NCI-H1417 treated with DMSO at 0.1 percent for 48 hours (cell line): ENCODE measurements at regions not wholly inside any gene's neighbourhood (a gene's known extent, or its start where the extent isn't known, plus 50 kb on each side); places are given as distances from the start of the nearest gene placed in this dataset.
"Not testable (repeated sequence)": the region's sequence is repeated elsewhere in the genome, so short reads cannot be mapped to it uniquely, and the experiment has no call there.

Experiments used
- DNase-seq: peaks from one replicate; lab custom pipeline; 2025; lab: John Stamatoyannopoulos, UW

GRCh38 chr18:38576916-38577315 is 1011.3 kb upstream of the CELF4 start:
- no peak for DNase-seq

GRCh38 chr18:38576349-38576748 is 1010.8 kb upstream of the CELF4 start:
- DNase-seq: no peak

- DNase-seq: no peak
Measured at GRCh38 chr18:38575648-38576047, 1010.0 kb upstream of the CELF4 start.

GRCh38 chr18:38575023-38575422 is 1009.4 kb upstream of the CELF4 start:
- no peak for DNase-seq

- DNase-seq: peak; percentile 72
Measured at GRCh38 chr18:38572554-38573111, 1007.0 kb upstream of the CELF4 start.

- DNase-seq: no peak
Measured at GRCh38 chr18:38571651-38572050, 1006.1 kb upstream of the CELF4 start.

- no peak for DNase-seq
Measured at GRCh38 chr18:38565513-38565912, 999.9 kb upstream of the CELF4 start.

GRCh38 chr18:38563396-38563980 is 997.9 kb upstream of the CELF4 start:
- DNase-seq: no peak

- DNase-seq: no peak
Measured at GRCh38 chr18:38557006-38557405, 991.4 kb upstream of the CELF4 start.

- no peak for DNase-seq
Measured at GRCh38 chr18:38552732-38553321, 987.2 kb upstream of the CELF4 start.

- DNase-seq: no peak
Measured at GRCh38 chr18:38551881-38552280, 986.3 kb upstream of the CELF4 start.

GRCh38 chr18:38545071-38545470 is 979.5 kb upstream of the CELF4 start:
- DNase-seq: no peak

- DNase-seq: no peak
Measured at GRCh38 chr18:38539856-38540255, 974.3 kb upstream of the CELF4 start.

GRCh38 chr18:38539371-38539770 is 973.8 kb upstream of the CELF4 start:
- DNase-seq: no peak

- no peak for DNase-seq
Measured at GRCh38 chr18:38534073-38534472, 968.5 kb upstream of the CELF4 start.

- DNase-seq: no peak
Measured at GRCh38 chr18:38526922-38527321, 961.3 kb upstream of the CELF4 start.

- DNase-seq: no peak
Measured at GRCh38 chr18:38525039-38525438, 959.4 kb upstream of the CELF4 start.

GRCh38 chr18:38520786-38521185 is 955.2 kb upstream of the CELF4 start:
- DNase-seq: no peak

- DNase-seq: no peak
Measured at GRCh38 chr18:38502539-38502938, 936.9 kb upstream of the CELF4 start.

- DNase-seq: no peak
Measured at GRCh38 chr18:38497266-38497665, 931.7 kb upstream of the CELF4 start.

- DNase-seq: no peak
Measured at GRCh38 chr18:38496222-38496793, 930.7 kb upstream of the CELF4 start.

GRCh38 chr18:38494065-38494464 is 928.5 kb upstream of the CELF4 start:
- no peak for DNase-seq

GRCh38 chr18:38491195-38491594 is 925.6 kb upstream of the CELF4 start:
- no peak for DNase-seq

GRCh38 chr18:38489721-38490120 is 924.1 kb upstream of the CELF4 start:
- not testable (repeated sequence) for DNase-seq
